ENCODE measurements at regions not wholly inside any gene's neighbourhood (a gene's known extent, or its start where the extent isn't known, plus 50 kb on each side); places are given as distances from the start of the nearest gene placed in this dataset.

- TF ChIP-seq, protein P1, sequence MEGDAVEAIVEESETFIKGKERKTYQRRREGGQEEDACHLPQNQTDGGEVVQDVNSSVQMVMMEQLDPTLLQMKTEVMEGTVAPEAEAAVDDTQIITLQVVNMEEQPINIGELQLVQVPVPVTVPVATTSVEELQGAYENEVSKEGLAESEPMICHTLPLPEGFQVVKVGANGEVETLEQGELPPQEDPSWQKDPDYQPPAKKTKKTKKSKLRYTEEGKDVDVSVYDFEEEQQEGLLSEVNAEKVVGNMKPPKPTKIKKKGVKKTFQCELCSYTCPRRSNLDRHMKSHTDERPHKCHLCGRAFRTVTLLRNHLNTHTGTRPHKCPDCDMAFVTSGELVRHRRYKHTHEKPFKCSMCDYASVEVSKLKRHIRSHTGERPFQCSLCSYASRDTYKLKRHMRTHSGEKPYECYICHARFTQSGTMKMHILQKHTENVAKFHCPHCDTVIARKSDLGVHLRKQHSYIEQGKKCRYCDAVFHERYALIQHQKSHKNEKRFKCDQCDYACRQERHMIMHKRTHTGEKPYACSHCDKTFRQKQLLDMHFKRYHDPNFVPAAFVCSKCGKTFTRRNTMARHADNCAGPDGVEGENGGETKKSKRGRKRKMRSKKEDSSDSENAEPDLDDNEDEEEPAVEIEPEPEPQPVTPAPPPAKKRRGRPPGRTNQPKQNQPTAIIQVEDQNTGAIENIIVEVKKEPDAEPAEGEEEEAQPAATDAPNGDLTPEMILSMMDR (conservative IDR thresholded peaks at IDR 0.05): no peak
- TF ChIP-seq EZH2 (IDR thresholded peaks at IDR 0.05; ENCODE audit: low read depth): no peak
Measured at GRCh38 chr1:8145545-8146202, 119.6 kb upstream of the ERRFI1 start.

All from PC-9 (cell line).